H1 (cell line): ENCODE measurements at regions not wholly inside any gene's neighbourhood (a gene's known extent, or its start where the extent isn't known, plus 50 kb on each side); places are given as distances from the start of the nearest gene placed in this dataset.

Source experiments
- BCL11A ChIP-seq, 2 experiments: IDR thresholded peaks; one replicate each; pipeline ENCODE4 v1.6.1; 2011; ENCODE audit warnings: low read depth in 2 of 2, low read length in 2 of 2, mild to moderate bottlenecking in 2 of 2
- CBX5 ChIP-seq: fragments of 300-800, 300-1000 bp; sonication (generic); IDR thresholded peaks from 2 replicates; pipeline ENCODE4 v1.7.1; 2016; ENCODE audit warnings: antibody characterized with exemption, low read length, low read depth
- CBX8 ChIP-seq: fragments of 300-800, 300-1000 bp; sonication (generic); IDR thresholded peaks from 2 replicates; pipeline ENCODE4 v1.7.1; 2016; ENCODE audit warnings: low read depth, low read length, borderline replicate concordance
- CEBPB ChIP-seq: IDR thresholded peaks from 2 replicates; pipeline ENCODE4 v1.6.1; 2012; ENCODE audit warnings: low read depth, low read length
- CREB1 ChIP-seq: IDR thresholded peaks from 2 replicates; pipeline ENCODE4 v1.6.1; 2012; ENCODE audit warnings: inconsistent platforms
- EP300 ChIP-seq, 2 experiments: IDR thresholded peaks; 1 replicate in 1 of 2; 2 replicates in 1 of 2; pipeline ENCODE4 v1.6.1; 2011 to 2012; ENCODE audit warnings: low read depth in 2 of 2, low read length in 2 of 2, mild to moderate bottlenecking in 2 of 2, borderline replicate concordance in 1 of 2, inconsistent platforms in 1 of 2, moderate library complexity in 1 of 2
- EZH2 ChIP-seq: fragments of 200-600 bp; sonication (generic); IDR thresholded peaks from 2 replicates; pipeline ENCODE4 v1.7.1; 2012; ENCODE audit warnings: low read depth, mild to moderate bottlenecking, moderate library complexity, low read length, inconsistent platforms; ENCODE audit not compliant: severe bottlenecking
- POLR2AphosphoS5 ChIP-seq: IDR thresholded peaks from 2 replicates; pipeline ENCODE4 v1.6.1; 2011; ENCODE audit warnings: low read depth, low read length
- TAF1 ChIP-seq: IDR thresholded peaks from 2 replicates; pipeline ENCODE4 v1.6.1; 2011; ENCODE audit warnings: mild to moderate bottlenecking, low read depth, low read length
- TCF12 ChIP-seq: IDR thresholded peaks from 2 replicates; pipeline ENCODE4 v1.6.1; 2011; ENCODE audit warnings: low read depth, mild to moderate bottlenecking, low read length
- TEAD4 ChIP-seq: IDR thresholded peaks from 2 replicates; pipeline ENCODE4 v1.6.1; 2012; ENCODE audit warnings: low read depth, low read length, inconsistent platforms, mixed read lengths
- TF ChIP-seq, protein P1 (sequence below), 3 experiments: IDR thresholded peaks; 1 replicate in 2 of 3; 2 replicates in 1 of 3; pipeline versions ENCODE4 v1.5.1 to v1.6.1; 2011; ENCODE audit warnings: low read length in 3 of 3, mild to moderate bottlenecking in 3 of 3, inconsistent platforms in 2 of 3, low read depth in 1 of 3, moderate library complexity in 1 of 3; ENCODE audit not compliant: insufficient read depth in 1 of 3; ENCODE audit errors: control extremely low read depth in 1 of 3
- TF ChIP-seq, protein P2 (sequence below): IDR thresholded peaks from 2 replicates; pipeline ENCODE4 v1.6.1; 2011; ENCODE audit warnings: low read length, improper control_type of control experiment
- TF ChIP-seq, protein P3 (sequence below): IDR thresholded peaks from 2 replicates; pipeline ENCODE4 v1.6.1; 2012; ENCODE audit warnings: inconsistent platforms

DNA sequence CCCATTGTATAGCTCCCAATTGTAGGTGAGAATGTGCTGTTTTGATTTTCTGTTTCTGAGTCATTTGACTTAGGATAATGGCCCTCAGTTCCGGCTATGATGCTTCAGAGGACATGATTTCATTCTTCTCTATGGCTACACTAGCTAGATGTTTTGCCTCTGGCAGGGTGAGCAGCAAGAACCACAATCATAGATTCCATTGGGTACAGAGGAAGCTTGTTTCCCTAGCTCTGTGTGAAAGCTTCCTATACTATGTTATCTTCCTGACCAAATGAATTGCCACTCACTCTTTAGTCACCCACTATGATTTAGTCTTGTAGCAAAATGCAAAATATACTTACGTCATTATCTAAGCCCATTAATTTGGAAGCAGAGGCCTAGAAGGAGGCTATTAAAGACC lies 616.3 kb downstream of the PLA2G4A start:
- TF ChIP-seq, protein P1, sequence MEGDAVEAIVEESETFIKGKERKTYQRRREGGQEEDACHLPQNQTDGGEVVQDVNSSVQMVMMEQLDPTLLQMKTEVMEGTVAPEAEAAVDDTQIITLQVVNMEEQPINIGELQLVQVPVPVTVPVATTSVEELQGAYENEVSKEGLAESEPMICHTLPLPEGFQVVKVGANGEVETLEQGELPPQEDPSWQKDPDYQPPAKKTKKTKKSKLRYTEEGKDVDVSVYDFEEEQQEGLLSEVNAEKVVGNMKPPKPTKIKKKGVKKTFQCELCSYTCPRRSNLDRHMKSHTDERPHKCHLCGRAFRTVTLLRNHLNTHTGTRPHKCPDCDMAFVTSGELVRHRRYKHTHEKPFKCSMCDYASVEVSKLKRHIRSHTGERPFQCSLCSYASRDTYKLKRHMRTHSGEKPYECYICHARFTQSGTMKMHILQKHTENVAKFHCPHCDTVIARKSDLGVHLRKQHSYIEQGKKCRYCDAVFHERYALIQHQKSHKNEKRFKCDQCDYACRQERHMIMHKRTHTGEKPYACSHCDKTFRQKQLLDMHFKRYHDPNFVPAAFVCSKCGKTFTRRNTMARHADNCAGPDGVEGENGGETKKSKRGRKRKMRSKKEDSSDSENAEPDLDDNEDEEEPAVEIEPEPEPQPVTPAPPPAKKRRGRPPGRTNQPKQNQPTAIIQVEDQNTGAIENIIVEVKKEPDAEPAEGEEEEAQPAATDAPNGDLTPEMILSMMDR (IDR thresholded peaks at IDR 0.05; ENCODE audit: control extremely low read depth in 1 of 3, insufficient read depth in 1 of 3, low read depth in 1 of 3, low read length in 3 of 3): no peak
- TF ChIP-seq POLR2AphosphoS5 (no peak), TAF1 (no peak), CBX8 (no peak), BCL11A (IDR thresholded peaks at IDR 0.05; ENCODE audit: low read depth in 2 of 2, low read length in 2 of 2) (no peak), CEBPB (no peak), EZH2 (no peak), CBX5 (no peak), CREB1 (no peak), EP300 (IDR thresholded peaks at IDR 0.05; ENCODE audit: borderline replicate concordance in 1 of 2, low read depth in 2 of 2, low read length in 2 of 2) (no peak), TEAD4 (no peak), TCF12 (no peak)
- TF ChIP-seq, protein P2, sequence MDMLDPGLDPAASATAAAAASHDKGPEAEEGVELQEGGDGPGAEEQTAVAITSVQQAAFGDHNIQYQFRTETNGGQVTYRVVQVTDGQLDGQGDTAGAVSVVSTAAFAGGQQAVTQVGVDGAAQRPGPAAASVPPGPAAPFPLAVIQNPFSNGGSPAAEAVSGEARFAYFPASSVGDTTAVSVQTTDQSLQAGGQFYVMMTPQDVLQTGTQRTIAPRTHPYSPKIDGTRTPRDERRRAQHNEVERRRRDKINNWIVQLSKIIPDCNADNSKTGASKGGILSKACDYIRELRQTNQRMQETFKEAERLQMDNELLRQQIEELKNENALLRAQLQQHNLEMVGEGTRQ: no peak
- TF ChIP-seq, protein P3, sequence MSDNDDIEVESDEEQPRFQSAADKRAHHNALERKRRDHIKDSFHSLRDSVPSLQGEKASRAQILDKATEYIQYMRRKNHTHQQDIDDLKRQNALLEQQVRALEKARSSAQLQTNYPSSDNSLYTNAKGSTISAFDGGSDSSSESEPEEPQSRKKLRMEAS: no peak
